K562 (cell line): ENCODE measurements at regions not wholly inside any gene's neighbourhood (a gene's known extent, or its start where the extent isn't known, plus 50 kb on each side); places are given as distances from the start of the nearest gene placed in this dataset.
A peak's percentile ranks its signal among the peaks of the same experiment; 100 is the strongest.

Experiments used
- CREBBP ChIP-seq: IDR thresholded peaks from one replicate; pipeline ENCODE4 v1.6.1; 2012; ENCODE audit warnings: low read depth, mild to moderate bottlenecking, control low read depth, inconsistent platforms, low read length
- DIDO1 ChIP-seq: fragments of 450-650 bp; IDR thresholded peaks from 2 replicates; pipeline ENCODE4 v1.6.1; 2016; ENCODE audit warnings: low read depth, missing biosample characterization, missing genetic modification characterization
- HMG20A ChIP-seq: fragments of 450-650 bp; formaldehyde crosslinking; conservative IDR thresholded peaks from 2 replicates; pipeline ENCODE4 v1.4.0; 2020; ENCODE audit warnings: mild to moderate bottlenecking, mixed read lengths
- JUNB ChIP-seq: fragments of 450-650 bp; formaldehyde crosslinking; conservative IDR thresholded peaks from 2 replicates; pipeline ENCODE4 v1.4.0; 2020; ENCODE audit warnings: mild to moderate bottlenecking
- MTA2 ChIP-seq: fragments of 450-650 bp; IDR thresholded peaks from 2 replicates; pipeline ENCODE4 v1.6.1; 2016; ENCODE audit warnings: low read depth
- NFE2L1 ChIP-seq: fragments of 450-650 bp; IDR thresholded peaks from 2 replicates; pipeline ENCODE4 v1.6.1; 2016; ENCODE audit warnings: missing genetic modification characterization, low read depth, mild to moderate bottlenecking, missing compliant biosample characterization, moderate library complexity, borderline replicate concordance
- PHB2 ChIP-seq: fragments of 450-650 bp; IDR thresholded peaks from 2 replicates; pipeline ENCODE4 v1.6.1; 2017; ENCODE audit warnings: low read depth
- POLR2G ChIP-seq: fragments of 200-400 bp; formaldehyde crosslinking; IDR thresholded peaks from 2 replicates; pipeline ENCODE4 v1.6.1; 2017; ENCODE audit warnings: low read depth, mild to moderate bottlenecking, antibody characterized with exemption, low read length, moderate library complexity
- RB1 ChIP-seq: fragments of 450-650 bp; IDR thresholded peaks from 2 replicates; pipeline ENCODE4 v1.6.1; 2017; ENCODE audit warnings: low read depth, mild to moderate bottlenecking
- SMARCA5 ChIP-seq: fragments of 450-650 bp; IDR thresholded peaks from 2 replicates; pipeline ENCODE4 v1.6.1; 2016
- TAF15 ChIP-seq: fragments of 200-400 bp; formaldehyde crosslinking; IDR thresholded peaks from 2 replicates; pipeline ENCODE4 v1.6.1; 2017; ENCODE audit warnings: mild to moderate bottlenecking, low read depth, low read length, moderate library complexity
- ZNF133 ChIP-seq: fragments of 250-450 bp; sonication (Bioruptor Pico); IDR thresholded peaks from 2 replicates; pipeline ENCODE4 v1.4.0; 2020; ENCODE audit warnings: mild to moderate bottlenecking
- ZNF23 ChIP-seq: fragments of 250-450 bp; sonication (Bioruptor Pico); IDR thresholded peaks from 2 replicates; pipeline ENCODE4 v1.4.0; 2020; ENCODE audit warnings: mild to moderate bottlenecking
- ZNF239 ChIP-seq: fragments of 250-450 bp; sonication (Bioruptor Pico); IDR thresholded peaks from 2 replicates; pipeline ENCODE4 v1.4.0; 2020; ENCODE audit warnings: mild to moderate bottlenecking
- TF ChIP-seq, protein P1 (sequence below): fragments of 450-650 bp; conservative IDR thresholded peaks from 2 replicates; pipeline ENCODE4 v1.6.1; 2016; ENCODE audit warnings: missing genetic modification characterization, low read depth, mild to moderate bottlenecking, missing compliant biosample characterization, moderate library complexity
- TF ChIP-seq, protein P2 (sequence below): fragments of 250-450 bp; sonication (Bioruptor Pico); IDR thresholded peaks from 2 replicates; pipeline ENCODE4 v1.5.1; 2021; ENCODE audit warnings: mild to moderate bottlenecking
- TF ChIP-seq, protein P3 (sequence below): fragments of 250-450 bp; sonication (Bioruptor Pico); IDR thresholded peaks from 2 replicates; pipeline ENCODE4 v1.4.0; 2020; ENCODE audit warnings: mild to moderate bottlenecking
- TF ChIP-seq, protein P4 (sequence below): fragments of 250-450 bp; sonication (Bioruptor Pico); IDR thresholded peaks from 2 replicates; pipeline ENCODE4 v1.5.0; 2021; ENCODE audit warnings: mild to moderate bottlenecking, borderline replicate concordance
- TF ChIP-seq, protein P5 (sequence below): fragments of 250-450 bp; sonication (Bioruptor Pico); IDR thresholded peaks from 2 replicates; pipeline ENCODE4 v1.8.0; 2022; ENCODE audit warnings: moderate library complexity, mild to moderate bottlenecking, inconsistent platforms
- TF ChIP-seq, protein P6 (sequence below): fragments of 250-450 bp; sonication (Bioruptor Pico); IDR thresholded peaks from 2 replicates; pipeline ENCODE4 v1.8.0; 2022; ENCODE audit warnings: inconsistent platforms

DNA sequence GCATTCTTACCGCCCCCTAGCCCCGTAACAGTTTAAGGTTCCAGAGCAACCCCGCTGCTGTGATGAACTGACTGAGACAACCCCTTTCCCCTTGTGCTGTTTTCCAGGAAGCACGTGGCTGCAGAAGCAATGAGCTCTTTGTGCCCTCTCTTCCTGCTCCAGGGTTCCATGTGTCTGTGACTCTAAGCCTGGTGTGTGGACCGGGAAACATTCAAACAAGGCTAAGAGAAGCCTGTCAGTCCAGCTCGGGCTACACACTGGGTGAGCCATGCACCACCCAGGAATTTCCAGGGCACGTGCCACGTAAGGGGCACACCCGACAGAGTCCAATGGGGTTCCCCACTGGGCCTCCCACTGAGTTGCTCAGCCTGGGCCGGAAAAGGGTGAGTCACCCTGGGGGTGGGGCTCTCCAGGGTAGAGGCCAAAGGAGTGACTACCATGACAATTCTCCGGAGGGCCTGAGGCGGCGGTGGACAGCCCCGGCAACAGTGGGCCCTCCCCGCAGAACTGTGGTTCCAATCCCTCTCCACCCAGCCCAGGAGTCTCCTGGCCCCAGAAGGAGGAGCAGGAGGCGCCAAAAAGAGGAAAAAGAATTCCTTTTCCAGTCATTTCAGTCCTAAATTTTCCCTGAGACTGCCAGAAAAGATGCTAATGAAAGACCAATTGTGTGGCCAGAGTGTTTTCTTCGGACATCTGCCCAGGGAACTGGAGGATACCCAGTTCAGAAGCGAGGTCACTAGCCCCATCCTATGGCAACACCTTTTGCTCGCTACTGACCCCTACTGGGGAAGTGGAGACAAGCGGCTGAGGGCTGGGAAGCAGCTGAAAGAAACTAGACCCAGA is 157.8 kb upstream of the SLC1A4 start (continued):
- TF ChIP-seq, protein P1, sequence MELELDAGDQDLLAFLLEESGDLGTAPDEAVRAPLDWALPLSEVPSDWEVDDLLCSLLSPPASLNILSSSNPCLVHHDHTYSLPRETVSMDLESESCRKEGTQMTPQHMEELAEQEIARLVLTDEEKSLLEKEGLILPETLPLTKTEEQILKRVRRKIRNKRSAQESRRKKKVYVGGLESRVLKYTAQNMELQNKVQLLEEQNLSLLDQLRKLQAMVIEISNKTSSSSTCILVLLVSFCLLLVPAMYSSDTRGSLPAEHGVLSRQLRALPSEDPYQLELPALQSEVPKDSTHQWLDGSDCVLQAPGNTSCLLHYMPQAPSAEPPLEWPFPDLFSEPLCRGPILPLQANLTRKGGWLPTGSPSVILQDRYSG (tag): no peak; the same call in none of the 2 replicates
- TF ChIP-seq RB1 (no peak; the same call in 1 of the 2 replicates), ZNF239 (CRISPR knock-in tag) (no peak), HMG20A (CRISPR knock-in tag) (no peak), CREBBP (no peak), POLR2G (peak; percentile 81), ZNF23 (CRISPR knock-in tag) (no peak), SMARCA5 (peak; percentile 80), JUNB (CRISPR knock-in tag) (peak; percentile 88), ZNF133 (CRISPR knock-in tag) (no peak), DIDO1 (no peak), PHB2 (no peak), NFE2L1 (tag) (no peak), MTA2 (peak; percentile 27; the same call in 1 of the 2 replicates), TAF15 (no peak)
- TF ChIP-seq, protein P2, sequence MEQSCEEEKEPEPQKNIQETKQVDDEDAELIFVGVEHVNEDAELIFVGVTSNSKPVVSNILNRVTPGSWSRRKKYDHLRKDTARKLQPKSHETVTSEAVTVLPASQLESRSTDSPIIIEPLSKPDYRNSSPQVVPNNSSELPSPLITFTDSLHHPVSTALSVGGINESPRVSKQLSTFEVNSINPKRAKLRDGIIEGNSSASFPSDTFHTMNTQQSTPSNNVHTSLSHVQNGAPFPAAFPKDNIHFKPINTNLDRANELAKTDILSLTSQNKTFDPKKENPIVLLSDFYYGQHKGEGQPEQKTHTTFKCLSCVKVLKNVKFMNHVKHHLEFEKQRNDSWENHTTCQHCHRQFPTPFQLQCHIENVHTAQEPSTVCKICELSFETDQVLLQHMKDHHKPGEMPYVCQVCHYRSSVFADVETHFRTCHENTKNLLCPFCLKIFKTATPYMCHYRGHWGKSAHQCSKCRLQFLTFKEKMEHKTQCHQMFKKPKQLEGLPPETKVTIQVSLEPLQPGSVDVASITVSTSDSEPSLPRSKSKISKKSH: no peak
- TF ChIP-seq, protein P3, sequence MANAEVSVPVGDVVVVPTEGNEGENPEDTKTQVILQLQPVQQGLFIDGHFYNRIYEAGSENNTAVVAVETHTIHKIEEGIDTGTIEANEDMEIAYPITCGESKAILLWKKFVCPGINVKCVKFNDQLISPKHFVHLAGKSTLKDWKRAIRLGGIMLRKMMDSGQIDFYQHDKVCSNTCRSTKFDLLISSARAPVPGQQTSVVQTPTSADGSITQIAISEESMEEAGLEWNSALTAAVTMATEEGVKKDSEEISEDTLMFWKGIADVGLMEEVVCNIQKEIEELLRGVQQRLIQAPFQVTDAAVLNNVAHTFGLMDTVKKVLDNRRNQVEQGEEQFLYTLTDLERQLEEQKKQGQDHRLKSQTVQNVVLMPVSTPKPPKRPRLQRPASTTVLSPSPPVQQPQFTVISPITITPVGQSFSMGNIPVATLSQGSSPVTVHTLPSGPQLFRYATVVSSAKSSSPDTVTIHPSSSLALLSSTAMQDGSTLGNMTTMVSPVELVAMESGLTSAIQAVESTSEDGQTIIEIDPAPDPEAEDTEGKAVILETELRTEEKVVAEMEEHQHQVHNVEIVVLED (CRISPR knock-in tag): no peak
- TF ChIP-seq, protein P4, sequence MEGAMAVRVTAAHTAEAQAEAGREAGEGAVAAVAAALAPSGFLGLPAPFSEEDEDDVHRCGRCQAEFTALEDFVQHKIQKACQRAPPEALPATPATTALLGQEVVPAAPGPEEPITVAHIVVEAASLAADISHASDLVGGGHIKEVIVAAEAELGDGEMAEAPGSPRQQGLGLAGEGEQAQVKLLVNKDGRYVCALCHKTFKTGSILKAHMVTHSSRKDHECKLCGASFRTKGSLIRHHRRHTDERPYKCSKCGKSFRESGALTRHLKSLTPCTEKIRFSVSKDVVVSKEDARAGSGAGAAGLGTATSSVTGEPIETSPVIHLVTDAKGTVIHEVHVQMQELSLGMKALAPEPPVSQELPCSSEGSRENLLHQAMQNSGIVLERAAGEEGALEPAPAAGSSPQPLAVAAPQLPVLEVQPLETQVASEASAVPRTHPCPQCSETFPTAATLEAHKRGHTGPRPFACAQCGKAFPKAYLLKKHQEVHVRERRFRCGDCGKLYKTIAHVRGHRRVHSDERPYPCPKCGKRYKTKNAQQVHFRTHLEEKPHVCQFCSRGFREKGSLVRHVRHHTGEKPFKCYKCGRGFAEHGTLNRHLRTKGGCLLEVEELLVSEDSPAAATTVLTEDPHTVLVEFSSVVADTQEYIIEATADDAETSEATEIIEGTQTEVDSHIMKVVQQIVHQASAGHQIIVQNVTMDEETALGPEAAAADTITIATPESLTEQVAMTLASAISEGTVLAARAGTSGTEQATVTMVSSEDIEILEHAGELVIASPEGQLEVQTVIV (CRISPR knock-in tag): no peak
- TF ChIP-seq, protein P5, sequence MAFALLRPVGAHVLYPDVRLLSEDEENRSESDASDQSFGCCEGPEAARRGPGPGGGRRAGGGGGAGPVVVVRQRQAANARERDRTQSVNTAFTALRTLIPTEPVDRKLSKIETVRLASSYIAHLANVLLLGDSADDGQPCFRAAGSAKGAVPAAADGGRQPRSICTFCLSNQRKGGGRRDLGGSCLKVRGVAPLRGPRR (CRISPR knock-in tag): no peak
- TF ChIP-seq, protein P6, sequence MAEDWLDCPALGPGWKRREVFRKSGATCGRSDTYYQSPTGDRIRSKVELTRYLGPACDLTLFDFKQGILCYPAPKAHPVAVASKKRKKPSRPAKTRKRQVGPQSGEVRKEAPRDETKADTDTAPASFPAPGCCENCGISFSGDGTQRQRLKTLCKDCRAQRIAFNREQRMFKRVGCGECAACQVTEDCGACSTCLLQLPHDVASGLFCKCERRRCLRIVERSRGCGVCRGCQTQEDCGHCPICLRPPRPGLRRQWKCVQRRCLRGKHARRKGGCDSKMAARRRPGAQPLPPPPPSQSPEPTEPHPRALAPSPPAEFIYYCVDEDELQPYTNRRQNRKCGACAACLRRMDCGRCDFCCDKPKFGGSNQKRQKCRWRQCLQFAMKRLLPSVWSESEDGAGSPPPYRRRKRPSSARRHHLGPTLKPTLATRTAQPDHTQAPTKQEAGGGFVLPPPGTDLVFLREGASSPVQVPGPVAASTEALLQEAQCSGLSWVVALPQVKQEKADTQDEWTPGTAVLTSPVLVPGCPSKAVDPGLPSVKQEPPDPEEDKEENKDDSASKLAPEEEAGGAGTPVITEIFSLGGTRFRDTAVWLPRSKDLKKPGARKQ: no peak
